Activated naive CD4-positive, alpha-beta T cell treated with anti-CD3 and anti-CD28 coated beads, Interleukin-2, amount 50 U/mL, for 24 hours (primary cell): ENCODE measurements at regions not wholly inside any gene's neighbourhood (a gene's known extent, or its start where the extent isn't known, plus 50 kb on each side); places are given as distances from the start of the nearest gene placed in this dataset.

Experiments used
- H3K27ac Mint-ChIP-seq: one replicate; pipeline ENCODE4 v1.8.0; 2021; ENCODE audit warnings: mild to moderate bottlenecking, mixed read lengths
- H3K27me3 Mint-ChIP-seq: one replicate; pipeline ENCODE4 v1.8.0; 2021; ENCODE audit warnings: mixed read lengths
- H3K36me3 Mint-ChIP-seq: one replicate; pipeline ENCODE4 v1.8.0; 2021; ENCODE audit warnings: mixed read lengths
- H3K4me1 Mint-ChIP-seq: one replicate; pipeline ENCODE4 v1.8.0; 2021; ENCODE audit warnings: mixed read lengths
- H3K4me3 Mint-ChIP-seq: one replicate; pipeline ENCODE4 v1.8.0; 2021; ENCODE audit warnings: mild to moderate bottlenecking, mixed read lengths
- H3K9me3 Mint-ChIP-seq: one replicate; pipeline ENCODE4 v1.8.0; 2021; ENCODE audit warnings: mixed read lengths

DNA sequence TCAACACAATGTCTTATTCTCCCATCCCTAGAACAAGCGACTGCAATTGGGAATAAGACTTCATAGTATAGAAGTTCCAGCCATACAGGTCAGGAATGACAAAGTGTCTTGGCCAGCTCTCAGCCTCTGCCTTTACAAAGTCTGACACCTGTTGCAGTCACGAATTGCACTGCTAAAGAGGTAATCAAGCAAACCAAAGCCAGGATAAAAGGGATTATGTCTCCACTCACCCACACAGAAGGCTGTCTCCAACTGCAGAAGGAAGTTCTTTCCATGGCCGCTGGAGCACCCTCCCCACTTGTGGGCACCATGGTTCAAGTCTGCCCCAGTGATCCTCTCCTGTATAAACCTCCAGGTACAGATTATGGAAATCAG, 114.8 kb upstream of the PKDCC start:
- H3K4me3 Mint-ChIP-seq = no peak overlapping the region
- no peaks in the 10 kb centered on the region for H3K36me3 Mint-ChIP-seq
- H3K27me3 Mint-ChIP-seq = no peaks in the 10 kb centered on the region
- H3K9me3 Mint-ChIP-seq = no peaks in the 10 kb centered on the region
- H3K27ac Mint-ChIP-seq = no peak overlapping the region
- H3K4me1 Mint-ChIP-seq = no peaks in the 10 kb centered on the region

DNA sequence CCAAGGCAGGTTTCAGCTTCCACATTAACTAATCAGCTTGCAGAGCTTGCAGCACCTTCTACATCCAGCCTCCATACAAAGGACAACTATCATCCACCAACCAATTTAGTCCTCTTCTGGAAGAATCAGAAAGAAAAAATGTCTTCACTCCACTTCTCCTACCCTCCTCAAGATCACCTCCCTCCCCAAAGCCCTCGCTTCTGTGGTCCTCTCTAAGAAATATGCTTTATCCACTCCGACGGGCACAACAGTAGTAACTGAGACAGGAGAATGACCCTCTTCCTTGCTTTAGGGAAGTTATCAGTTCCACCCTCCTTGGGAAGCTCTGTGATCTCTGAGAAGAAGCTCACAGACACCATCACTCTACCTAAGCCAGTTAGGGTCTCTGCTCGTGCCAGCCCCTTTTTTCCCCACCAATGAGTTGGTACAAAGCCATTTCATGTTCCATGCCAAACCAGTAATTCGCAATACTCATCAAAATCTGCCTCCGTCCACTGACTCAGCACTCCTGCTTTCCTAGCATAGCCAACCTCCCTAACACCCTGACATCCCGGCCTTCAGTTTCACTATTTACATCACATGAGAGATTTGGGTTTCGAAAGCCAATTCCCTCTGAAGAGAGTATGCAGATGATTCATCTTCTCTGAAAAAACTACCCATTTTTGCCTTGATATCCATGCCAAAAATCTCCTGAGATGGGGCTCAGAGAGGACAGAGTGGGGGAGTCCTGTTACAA, 114.1 kb upstream of the PKDCC start:
- H3K9me3 Mint-ChIP-seq = no peaks in the 10 kb centered on the region
- H3K36me3 Mint-ChIP-seq = no peaks in the 10 kb centered on the region
- H3K4me3 Mint-ChIP-seq = no peak overlapping the region
- no peaks in the 10 kb centered on the region for H3K27me3 Mint-ChIP-seq
- no peaks in the 10 kb centered on the region for H3K4me1 Mint-ChIP-seq
- H3K27ac Mint-ChIP-seq = no peak overlapping the region

GRCh38 chr2:41934329-41934958, 113.4 kb upstream of the PKDCC start:
- H3K4me1 Mint-ChIP-seq = no peaks in the 10 kb centered on the region
- H3K36me3 Mint-ChIP-seq = no peaks in the 10 kb centered on the region
- no peaks in the 10 kb centered on the region for H3K9me3 Mint-ChIP-seq
- H3K27me3 Mint-ChIP-seq = no peaks in the 10 kb centered on the region
- no peak overlapping the region for H3K27ac Mint-ChIP-seq
- H3K4me3 Mint-ChIP-seq = no peak overlapping the region

- Mint-ChIP-seq H3K27me3 (no peaks in the 10 kb centered on the region), H3K9me3 (no peaks in the 10 kb centered on the region), H3K27ac (no peak overlapping the region), H3K4me3 (no peak overlapping the region), H3K4me1 (no peaks in the 10 kb centered on the region), H3K36me3 (no peaks in the 10 kb centered on the region)
Measured at GRCh38 chr2:41935002-41935401, 112.8 kb upstream of the PKDCC start.

GRCh38 chr2:41935825-41936224, 112.0 kb upstream of the PKDCC start:
- H3K4me1 Mint-ChIP-seq = no peaks in the 10 kb centered on the region
- no peaks in the 10 kb centered on the region for H3K9me3 Mint-ChIP-seq
- H3K27ac Mint-ChIP-seq = no peak overlapping the region
- H3K36me3 Mint-ChIP-seq = no peaks in the 10 kb centered on the region
- peaks cover 2% of the 10 kb centered on the region for H3K27me3 Mint-ChIP-seq
- no peak overlapping the region for H3K4me3 Mint-ChIP-seq

- H3K27ac Mint-ChIP-seq = no peak overlapping the region
Measured at GRCh38 chr2:41936771-41937463, 110.9 kb upstream of the PKDCC start.

GRCh38 chr2:41937464-41937906, 110.3 kb upstream of the PKDCC start:
- Mint-ChIP-seq H3K27me3 (peaks cover 2% of the 10 kb centered on the region), H3K4me1 (no peaks in the 10 kb centered on the region), H3K36me3 (no peaks in the 10 kb centered on the region), H3K4me3 (no peak overlapping the region), H3K9me3 (no peaks in the 10 kb centered on the region), H3K27ac (no peak overlapping the region)

More at GRCh38 chr2:41936771-41937463, 110.9 kb upstream of the PKDCC start:
- Mint-ChIP-seq H3K36me3 (no peaks in the 10 kb centered on the region), H3K4me1 (no peaks in the 10 kb centered on the region), H3K9me3 (no peaks in the 10 kb centered on the region), H3K4me3 (no peak overlapping the region), H3K27me3 (peaks cover 2% of the 10 kb centered on the region)

DNA sequence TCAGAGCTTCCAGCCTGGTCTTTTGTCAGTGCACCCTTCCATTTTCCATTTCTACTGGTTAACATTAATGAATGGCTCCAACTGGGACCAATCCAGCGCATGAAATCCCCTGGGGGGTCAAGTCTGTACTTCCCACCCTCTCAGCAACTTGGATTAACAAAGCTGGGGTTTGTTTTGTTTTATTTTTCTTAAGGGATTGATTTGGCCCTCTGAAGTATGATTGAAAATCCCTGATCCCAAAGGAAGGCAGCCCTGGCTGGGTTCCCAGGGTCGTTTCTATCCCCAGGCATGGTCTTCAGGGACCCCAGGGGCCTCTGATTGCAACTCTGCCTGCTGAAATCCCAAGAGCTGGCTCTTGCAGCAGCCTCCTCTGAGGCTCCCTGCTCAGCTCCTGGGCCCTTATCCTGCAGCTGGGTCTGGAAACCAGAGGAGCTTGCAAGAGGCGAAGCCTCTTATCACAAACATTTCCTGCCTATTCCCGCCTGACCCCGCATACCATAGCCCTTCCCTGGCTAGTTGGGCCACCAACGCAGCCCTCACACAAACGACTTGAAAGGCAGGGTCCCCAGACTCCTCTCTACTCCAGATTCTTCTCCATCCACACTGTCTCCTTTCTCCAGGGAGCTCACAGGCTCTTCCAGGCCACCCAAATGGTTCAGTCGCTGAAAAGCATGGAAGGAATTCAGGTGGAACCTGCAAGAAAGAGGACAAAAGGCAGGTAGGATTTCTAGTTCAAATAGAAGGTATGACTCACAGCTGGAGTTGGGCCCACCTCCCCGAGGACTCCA, 109.7 kb upstream of the PKDCC start:
- Mint-ChIP-seq H3K4me3 (no peak overlapping the region), H3K27ac (no peak overlapping the region), H3K36me3 (no peaks in the 10 kb centered on the region), H3K9me3 (no peaks in the 10 kb centered on the region), H3K4me1 (no peaks in the 10 kb centered on the region), H3K27me3 (peaks cover 2% of the 10 kb centered on the region)

DNA sequence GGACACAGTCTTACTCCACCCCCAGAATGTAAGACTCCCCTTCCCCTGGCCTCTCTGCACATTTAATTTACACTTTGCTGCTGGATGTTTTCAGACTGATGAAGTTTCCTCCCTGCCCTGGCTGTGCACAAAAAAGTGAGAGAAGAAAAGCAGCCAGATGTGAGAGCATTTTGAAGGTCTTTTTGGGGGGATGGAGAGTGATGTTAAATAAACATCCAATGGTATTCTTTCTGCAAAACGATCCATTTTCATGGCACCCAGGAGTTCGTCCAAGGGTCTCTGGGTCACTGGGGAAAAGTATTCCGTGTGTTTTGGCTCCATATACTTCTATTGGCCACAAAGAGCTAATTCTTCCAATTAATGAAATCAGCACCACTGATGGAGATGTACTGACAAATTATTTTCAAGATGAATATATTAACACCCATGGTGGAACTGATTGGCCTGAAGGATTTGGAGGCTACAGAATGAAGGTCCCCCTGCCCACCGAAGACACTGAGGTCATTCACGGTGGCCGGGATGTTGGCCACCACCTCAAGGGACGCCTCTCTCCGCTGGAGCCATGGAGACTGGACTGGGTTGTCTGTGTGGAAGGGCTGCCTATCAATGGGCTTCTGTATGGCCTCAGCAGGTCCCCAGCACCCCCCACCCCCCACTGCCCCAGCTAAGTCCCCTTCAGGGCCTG, 107.6 kb upstream of the PKDCC start:
- H3K4me1 Mint-ChIP-seq = no peaks in the 10 kb centered on the region
- H3K4me3 Mint-ChIP-seq = no peak overlapping the region
- H3K27ac Mint-ChIP-seq = no peak overlapping the region
- H3K36me3 Mint-ChIP-seq = no peaks in the 10 kb centered on the region
- peaks cover 5% of the 10 kb centered on the region for H3K27me3 Mint-ChIP-seq
- H3K9me3 Mint-ChIP-seq = no peaks in the 10 kb centered on the region

- H3K36me3 Mint-ChIP-seq = no peaks in the 10 kb centered on the region
- no peak overlapping the region for H3K27ac Mint-ChIP-seq
- H3K27me3 Mint-ChIP-seq = peaks cover 5% of the 10 kb centered on the region
- no peak overlapping the region for H3K4me3 Mint-ChIP-seq
- no peaks in the 10 kb centered on the region for H3K4me1 Mint-ChIP-seq
- H3K9me3 Mint-ChIP-seq = no peaks in the 10 kb centered on the region
Measured at GRCh38 chr2:41940745-41941063, 107.1 kb upstream of the PKDCC start.

- H3K36me3 Mint-ChIP-seq = no peaks in the 10 kb centered on the region
- no peaks in the 10 kb centered on the region for H3K9me3 Mint-ChIP-seq
- peaks cover 9% of the 10 kb centered on the region for H3K27me3 Mint-ChIP-seq
- H3K4me3 Mint-ChIP-seq = no peak overlapping the region
- no peaks in the 10 kb centered on the region for H3K4me1 Mint-ChIP-seq
- no peak overlapping the region for H3K27ac Mint-ChIP-seq
Measured at GRCh38 chr2:41941831-41942230, 106.0 kb upstream of the PKDCC start.

DNA sequence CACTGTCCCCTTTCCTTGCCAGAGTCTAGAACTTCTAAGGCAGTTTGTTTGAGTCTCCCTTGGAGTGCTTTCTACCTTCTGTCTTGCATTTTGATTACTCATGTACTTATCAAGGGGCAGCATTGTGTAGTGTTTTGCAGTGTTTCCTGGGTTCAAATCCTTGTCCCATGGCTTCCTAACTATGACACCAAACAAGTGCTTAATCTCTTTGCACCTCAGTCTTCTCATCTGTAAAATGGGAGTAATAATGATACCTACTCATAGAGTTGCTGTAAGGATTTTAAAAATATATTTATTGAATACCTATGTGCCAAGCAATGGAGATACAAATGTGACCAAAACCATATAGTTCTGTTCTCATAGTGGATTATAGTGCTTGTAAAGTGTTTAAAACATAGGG, 105.5 kb upstream of the PKDCC start:
- H3K4me1 Mint-ChIP-seq = no peaks in the 10 kb centered on the region
- peaks cover 9% of the 10 kb centered on the region for H3K27me3 Mint-ChIP-seq
- H3K27ac Mint-ChIP-seq = no peak overlapping the region
- H3K4me3 Mint-ChIP-seq = no peak overlapping the region
- no peaks in the 10 kb centered on the region for H3K9me3 Mint-ChIP-seq
- H3K36me3 Mint-ChIP-seq = no peaks in the 10 kb centered on the region

- H3K27me3 Mint-ChIP-seq = peaks cover 11% of the 10 kb centered on the region
Measured at GRCh38 chr2:41943159-41943558, 104.7 kb upstream of the PKDCC start.

DNA sequence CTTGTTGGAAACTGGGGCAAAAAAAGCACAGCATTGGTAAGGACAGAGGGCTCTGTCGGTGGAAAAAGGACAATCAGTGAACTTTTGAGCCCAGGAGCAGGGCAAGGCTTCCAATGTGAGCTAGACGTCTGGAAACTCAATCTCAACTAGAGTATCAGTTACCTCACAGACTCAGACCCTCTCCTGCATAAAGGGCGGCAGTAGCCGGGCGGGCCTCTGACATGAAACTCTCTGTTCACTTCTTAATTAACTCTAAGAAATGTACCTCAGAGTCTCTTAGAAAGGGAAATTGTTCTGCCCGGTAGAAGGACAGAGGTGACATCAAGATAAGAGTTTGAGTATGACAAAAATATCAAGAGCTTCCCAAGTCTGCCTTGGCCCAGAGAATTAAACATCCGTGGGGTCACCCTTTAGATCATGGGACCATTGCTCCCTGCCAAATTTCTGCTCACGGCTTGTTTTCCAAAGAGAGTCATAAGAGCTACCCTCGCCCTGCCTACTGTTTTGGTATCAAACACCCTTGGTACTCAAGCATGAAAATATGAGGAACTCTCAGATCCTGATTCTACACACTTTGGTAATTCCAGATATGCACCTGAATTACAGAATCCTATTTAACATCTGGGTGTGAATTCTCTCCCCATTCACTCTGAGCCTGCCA, 103.5 kb upstream of the PKDCC start:
- peaks cover 11% of the 10 kb centered on the region for H3K27me3 Mint-ChIP-seq
- H3K36me3 Mint-ChIP-seq = no peaks in the 10 kb centered on the region
- H3K27ac Mint-ChIP-seq = no peak overlapping the region
- H3K9me3 Mint-ChIP-seq = no peaks in the 10 kb centered on the region
- H3K4me3 Mint-ChIP-seq = no peak overlapping the region
- H3K4me1 Mint-ChIP-seq = no peaks in the 10 kb centered on the region

More at GRCh38 chr2:41943159-41943558, 104.7 kb upstream of the PKDCC start:
- H3K36me3 Mint-ChIP-seq = no peaks in the 10 kb centered on the region
- H3K9me3 Mint-ChIP-seq = no peaks in the 10 kb centered on the region
- no peak overlapping the region for H3K4me3 Mint-ChIP-seq
- H3K27ac Mint-ChIP-seq = no peak overlapping the region
- H3K4me1 Mint-ChIP-seq = no peaks in the 10 kb centered on the region
